ENCODE measurements at regions not wholly inside any gene's neighbourhood (a gene's known extent, or its start where the extent isn't known, plus 50 kb on each side); places are given as distances from the start of the nearest gene placed in this dataset.

DNA sequence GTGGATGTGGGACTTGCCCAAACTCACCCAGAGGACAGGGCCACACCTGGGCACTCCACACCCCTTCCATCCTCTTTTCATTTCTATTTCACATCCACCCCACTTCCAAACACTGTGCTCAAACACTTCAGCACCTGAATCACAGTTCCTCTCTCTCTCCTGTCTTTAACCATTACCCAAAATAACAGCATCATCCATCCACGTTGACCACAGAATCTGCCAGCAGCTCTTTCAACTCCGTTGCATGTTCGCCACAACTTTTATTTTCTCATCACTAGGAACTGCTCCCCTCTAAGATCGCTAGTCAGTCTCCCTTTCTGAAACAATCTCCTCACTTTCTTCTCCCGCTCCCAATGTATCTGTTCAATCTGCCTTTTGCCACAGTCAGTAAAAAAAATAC lies 121.6 kb upstream of the HNRNPA3 start:
- no peak for DNase-seq (ENCODE audit: low read depth in 4 of 6, low spot score in 6 of 6)
- no peaks in the 10 kb centered on the region for H3K9me3 ChIP-seq (ENCODE audit: control insufficient read depth, insufficient read depth, low read length)
- H3K4me3 ChIP-seq (ENCODE audit: low read depth, low read length), result no peak overlapping the region
- no peaks in the 10 kb centered on the region for H3K4me1 ChIP-seq (ENCODE audit: control insufficient read depth, insufficient read depth, low read length)
- H3K27me3 ChIP-seq (ENCODE audit: control insufficient read depth, insufficient read depth, low read length), result no peaks in the 10 kb centered on the region
- H3K36me3 ChIP-seq (ENCODE audit: control insufficient read depth, insufficient read depth, low read length), result no peaks in the 10 kb centered on the region
- 92% methylated on average over 5 of the region's 5 CpGs for WGBS (ENCODE audit: insufficient coverage)
- H3K27ac ChIP-seq (ENCODE audit: low read depth, low read length), result no peak overlapping the region

DNA sequence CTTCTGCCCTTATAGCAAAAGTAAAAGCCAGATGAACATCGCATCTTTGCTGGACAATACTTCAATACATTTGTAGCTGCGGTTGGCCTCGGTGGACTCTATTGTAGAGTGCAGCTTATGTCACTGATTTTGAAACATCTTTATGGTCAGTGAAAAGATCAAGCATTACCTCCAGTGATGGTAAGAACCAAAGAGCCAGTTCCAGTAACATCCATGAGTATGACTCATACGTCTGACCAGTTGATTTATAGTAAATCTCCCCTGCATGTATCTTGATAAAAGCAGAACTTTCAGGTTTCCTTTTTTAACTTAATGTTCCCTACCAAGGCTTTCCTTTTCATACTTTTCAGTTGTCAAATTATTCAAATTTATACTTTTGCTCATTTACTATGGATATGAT lies 119.2 kb upstream of the HNRNPA3 start:
- DNase-seq (ENCODE audit: low read depth in 4 of 6, low spot score in 6 of 6), result no peak
- WGBS (ENCODE audit: insufficient coverage), result 94% methylated on average over 3 of the region's 4 CpGs
- Histone ChIP-seq H3K27me3 (ENCODE audit: control insufficient read depth, insufficient read depth, low read length) (no peaks in the 10 kb centered on the region), H3K9me3 (ENCODE audit: control insufficient read depth, insufficient read depth, low read length) (no peaks in the 10 kb centered on the region), H3K27ac (ENCODE audit: low read depth, low read length) (no peak overlapping the region), H3K36me3 (ENCODE audit: control insufficient read depth, insufficient read depth, low read length) (no peaks in the 10 kb centered on the region), H3K4me1 (ENCODE audit: control insufficient read depth, insufficient read depth, low read length) (no peaks in the 10 kb centered on the region), H3K4me3 (ENCODE audit: low read depth, low read length) (no peak overlapping the region)

DNA sequence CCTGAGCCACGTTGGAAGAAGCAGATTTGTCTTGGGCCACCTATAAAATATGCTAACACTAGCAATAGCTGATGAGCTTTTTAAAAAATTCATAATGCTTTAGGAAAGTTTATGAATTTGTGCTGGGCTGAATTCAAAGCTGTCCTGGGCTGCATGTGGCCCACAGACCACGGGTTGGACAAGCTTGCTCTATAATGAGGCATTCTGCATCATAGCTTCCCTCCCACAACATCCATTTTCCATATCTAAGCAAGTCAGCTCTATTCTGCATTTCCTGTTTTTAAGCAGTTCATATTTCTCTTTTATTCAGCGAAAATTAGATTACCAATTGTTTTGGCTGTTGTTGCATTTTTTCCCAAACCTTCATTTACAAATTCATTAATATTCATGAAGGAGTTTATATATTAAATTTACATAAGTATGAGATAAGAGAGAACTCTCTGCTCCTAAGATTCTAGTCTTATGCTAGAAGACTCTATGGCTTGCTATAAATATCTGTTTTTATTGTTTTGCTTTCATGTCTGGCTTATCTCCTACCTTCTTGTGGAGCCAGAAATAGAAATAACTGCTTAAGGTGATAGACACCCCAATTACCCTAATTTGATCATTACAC lies 114.5 kb upstream of the HNRNPA3 start:
- H3K27me3 ChIP-seq (ENCODE audit: control insufficient read depth, insufficient read depth, low read length), result no peaks in the 10 kb centered on the region
- no peak overlapping the region for H3K4me3 ChIP-seq (ENCODE audit: low read depth, low read length)
- peak in 1 of 6 donors; percentile 18 for DNase-seq (ENCODE audit: low read depth in 4 of 6, low spot score in 6 of 6)
- no peak overlapping the region for H3K27ac ChIP-seq (ENCODE audit: low read depth, low read length)
- WGBS (ENCODE audit: insufficient coverage), result 100% methylated on average over 1 of the region's 3 CpGs
- H3K9me3 ChIP-seq (ENCODE audit: control insufficient read depth, insufficient read depth, low read length), result peaks cover 3% of the 10 kb centered on the region
- no peaks in the 10 kb centered on the region for H3K36me3 ChIP-seq (ENCODE audit: control insufficient read depth, insufficient read depth, low read length)
- H3K4me1 ChIP-seq (ENCODE audit: control insufficient read depth, insufficient read depth, low read length), result no peaks in the 10 kb centered on the region

DNA sequence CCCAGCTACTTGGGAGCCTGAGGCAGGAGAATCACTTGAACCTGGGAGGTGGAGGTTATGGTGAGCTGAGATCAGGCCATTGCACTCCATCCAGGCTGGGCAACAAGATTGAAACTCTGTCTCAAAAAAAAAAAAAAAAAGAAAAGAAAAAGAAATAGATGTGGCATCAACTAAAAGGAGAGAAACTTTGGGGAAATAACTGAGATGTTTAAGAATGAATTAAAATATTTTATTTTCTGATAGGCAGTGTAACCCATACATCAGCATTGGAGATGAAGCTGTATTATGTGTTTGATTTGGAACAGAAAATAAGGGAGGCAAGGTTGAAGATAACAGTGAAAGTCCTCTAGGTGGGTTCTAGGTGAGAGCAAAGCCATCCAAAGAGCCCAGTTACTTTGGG lies 110.7 kb upstream of the HNRNPA3 start:
- no peaks in the 10 kb centered on the region for H3K4me1 ChIP-seq (ENCODE audit: control insufficient read depth, insufficient read depth, low read length)
- DNase-seq (ENCODE audit: low read depth in 4 of 6, low spot score in 6 of 6), result no peak
- H3K27me3 ChIP-seq (ENCODE audit: control insufficient read depth, insufficient read depth, low read length), result no peaks in the 10 kb centered on the region
- peaks cover 3% of the 10 kb centered on the region for H3K9me3 ChIP-seq (ENCODE audit: control insufficient read depth, insufficient read depth, low read length)
- no peak overlapping the region for H3K4me3 ChIP-seq (ENCODE audit: low read depth, low read length)
- H3K36me3 ChIP-seq (ENCODE audit: control insufficient read depth, insufficient read depth, low read length), result no peaks in the 10 kb centered on the region
- no peak overlapping the region for H3K27ac ChIP-seq (ENCODE audit: low read depth, low read length)

DNA sequence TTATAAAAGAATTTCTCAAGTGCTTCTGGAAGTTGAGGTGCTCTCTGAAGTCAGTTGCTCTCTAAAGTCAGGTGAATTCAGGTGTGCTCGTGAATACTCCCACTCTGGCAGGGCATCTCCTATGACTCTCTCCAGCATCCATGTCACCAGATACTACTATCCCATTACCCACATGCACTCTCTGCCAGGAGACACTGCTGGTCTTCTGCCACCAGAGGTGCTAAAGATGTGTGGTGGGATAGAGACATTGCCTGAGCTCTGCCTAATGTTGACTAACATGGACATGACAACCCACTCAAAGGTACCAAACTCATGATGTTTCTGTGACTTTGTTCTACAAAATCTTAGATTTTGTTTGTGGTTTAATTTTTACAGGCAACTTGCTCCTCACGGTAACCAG lies 106.4 kb upstream of the HNRNPA3 start:
- no peaks in the 10 kb centered on the region for H3K27me3 ChIP-seq (ENCODE audit: control insufficient read depth, insufficient read depth, low read length)
- no peak overlapping the region for H3K27ac ChIP-seq (ENCODE audit: low read depth, low read length)
- no peak for DNase-seq (ENCODE audit: low read depth in 4 of 6, low spot score in 6 of 6)
- H3K9me3 ChIP-seq (ENCODE audit: control insufficient read depth, insufficient read depth, low read length), result peaks cover 3% of the 10 kb centered on the region
- no CpG with 5 or more reads among the region's 2 CpGs for WGBS (ENCODE audit: insufficient coverage)
- H3K36me3 ChIP-seq (ENCODE audit: control insufficient read depth, insufficient read depth, low read length), result no peaks in the 10 kb centered on the region
- no peak overlapping the region for H3K4me3 ChIP-seq (ENCODE audit: low read depth, low read length)
- no peaks in the 10 kb centered on the region for H3K4me1 ChIP-seq (ENCODE audit: control insufficient read depth, insufficient read depth, low read length)

DNA sequence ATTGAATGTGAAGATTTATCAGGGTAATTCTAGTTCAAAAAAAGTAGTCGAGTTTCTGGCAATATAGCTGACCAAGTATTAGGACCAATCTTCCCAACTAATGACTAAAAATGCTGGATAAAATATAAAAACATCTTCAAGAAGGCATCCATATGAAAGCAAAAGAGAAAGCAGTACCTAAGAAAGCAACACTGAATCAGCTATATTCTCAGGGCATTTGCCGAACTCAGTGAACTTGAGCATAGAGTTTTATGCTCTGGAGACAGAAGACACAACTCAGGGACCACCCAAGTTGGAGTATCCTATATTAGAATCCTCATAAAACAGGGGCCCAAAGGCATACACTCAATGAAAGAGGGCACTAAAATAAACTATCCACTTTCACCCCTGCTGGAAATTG lies 103.7 kb upstream of the HNRNPA3 start:
- H3K36me3 ChIP-seq (ENCODE audit: control insufficient read depth, insufficient read depth, low read length), result no peaks in the 10 kb centered on the region
- no CpG with 5 or more reads among the region's 2 CpGs for WGBS (ENCODE audit: insufficient coverage)
- no peak overlapping the region for H3K27ac ChIP-seq (ENCODE audit: low read depth, low read length)
- H3K4me3 ChIP-seq (ENCODE audit: low read depth, low read length), result no peak overlapping the region
- H3K27me3 ChIP-seq (ENCODE audit: control insufficient read depth, insufficient read depth, low read length), result no peaks in the 10 kb centered on the region
- no peaks in the 10 kb centered on the region for H3K9me3 ChIP-seq (ENCODE audit: control insufficient read depth, insufficient read depth, low read length)
- no peak for DNase-seq (ENCODE audit: low read depth in 4 of 6, low spot score in 6 of 6)
- no peaks in the 10 kb centered on the region for H3K4me1 ChIP-seq (ENCODE audit: control insufficient read depth, insufficient read depth, low read length)

DNA sequence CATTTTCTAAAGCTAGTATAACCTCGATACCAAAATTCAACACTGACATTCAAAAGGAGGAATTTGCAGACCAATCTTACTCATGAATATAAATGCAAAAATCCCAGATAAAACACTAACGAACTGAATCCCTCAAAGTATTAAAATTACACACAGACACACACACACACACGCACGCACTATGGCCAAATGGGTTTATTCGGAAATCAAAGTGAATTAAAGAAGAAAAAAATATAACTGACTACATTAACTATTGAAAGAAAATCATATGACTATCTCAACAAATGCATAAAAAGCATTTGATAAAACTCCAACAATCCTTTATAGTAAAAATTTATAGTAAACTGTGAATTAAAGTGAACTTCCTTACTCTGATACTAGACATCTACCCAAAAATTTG lies 97.9 kb upstream of the HNRNPA3 start:
- H3K27me3 ChIP-seq (ENCODE audit: control insufficient read depth, insufficient read depth, low read length), result no peaks in the 10 kb centered on the region
- no CpG with 5 or more reads among the region's 5 CpGs for WGBS (ENCODE audit: insufficient coverage)

DNA sequence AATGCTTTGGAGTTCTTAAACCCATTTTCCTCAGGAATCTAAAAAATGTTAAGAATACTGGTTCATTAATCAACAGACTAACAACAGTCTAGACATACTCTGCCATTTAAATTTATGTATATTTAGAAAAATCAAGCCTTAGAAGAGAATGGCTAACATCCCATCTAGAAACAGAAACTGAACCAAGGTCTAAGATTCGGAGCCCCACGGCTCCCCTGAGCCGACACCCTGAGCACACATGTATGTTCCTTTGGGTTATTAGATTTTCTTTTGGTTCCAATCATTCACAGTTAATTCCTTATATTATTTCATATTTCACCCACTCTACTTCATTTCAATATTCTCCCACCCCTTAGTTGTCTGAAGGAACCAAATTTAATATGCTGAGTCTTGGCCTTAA lies 94.8 kb upstream of the HNRNPA3 start:
- Histone ChIP-seq H3K27ac (ENCODE audit: low read depth, low read length) (no peak overlapping the region), H3K4me1 (ENCODE audit: control insufficient read depth, insufficient read depth, low read length) (no peaks in the 10 kb centered on the region), H3K9me3 (ENCODE audit: control insufficient read depth, insufficient read depth, low read length) (no peaks in the 10 kb centered on the region), H3K36me3 (ENCODE audit: control insufficient read depth, insufficient read depth, low read length) (no peaks in the 10 kb centered on the region), H3K4me3 (ENCODE audit: low read depth, low read length) (no peak overlapping the region), H3K27me3 (ENCODE audit: control insufficient read depth, insufficient read depth, low read length) (no peaks in the 10 kb centered on the region)
- no peak for DNase-seq (ENCODE audit: low read depth in 4 of 6, low spot score in 6 of 6)
- WGBS (ENCODE audit: insufficient coverage), result no CpG with 5 or more reads among the region's 3 CpGs

More for the DNA sequence above, 97.9 kb upstream of the HNRNPA3 start:
- H3K27ac ChIP-seq (ENCODE audit: low read depth, low read length), result no peak overlapping the region
- H3K36me3 ChIP-seq (ENCODE audit: control insufficient read depth, insufficient read depth, low read length), result no peaks in the 10 kb centered on the region
- DNase-seq (ENCODE audit: low read depth in 4 of 6, low spot score in 6 of 6), result no peak
- H3K9me3 ChIP-seq (ENCODE audit: control insufficient read depth, insufficient read depth, low read length), result no peaks in the 10 kb centered on the region
- H3K4me1 ChIP-seq (ENCODE audit: control insufficient read depth, insufficient read depth, low read length), result no peaks in the 10 kb centered on the region
- no peak overlapping the region for H3K4me3 ChIP-seq (ENCODE audit: low read depth, low read length)

DNA sequence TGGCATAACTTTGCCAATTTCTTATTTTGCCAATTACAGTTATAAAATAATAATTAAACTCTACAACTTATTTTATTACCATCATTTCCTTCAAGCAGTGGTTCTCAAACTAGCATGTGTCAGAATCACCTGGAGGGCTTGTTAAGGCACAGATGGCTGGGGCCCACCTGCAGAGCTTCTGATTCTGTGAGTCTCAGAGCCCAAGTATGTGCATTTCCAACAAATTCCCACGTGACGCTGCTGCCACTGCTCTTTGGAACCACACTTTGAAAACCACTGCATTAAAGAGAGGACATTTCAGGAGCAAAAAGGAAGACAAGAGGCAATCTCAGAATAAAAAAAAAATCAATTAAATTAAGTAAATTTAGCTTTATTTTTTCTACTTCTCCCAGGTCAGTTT lies 94.0 kb upstream of the HNRNPA3 start:
- WGBS (ENCODE audit: insufficient coverage), result 57% methylated on average over 2 of the region's 2 CpGs
- Histone ChIP-seq H3K4me3 (ENCODE audit: low read depth, low read length) (no peak overlapping the region), H3K27ac (ENCODE audit: low read depth, low read length) (no peak overlapping the region), H3K4me1 (ENCODE audit: control insufficient read depth, insufficient read depth, low read length) (no peaks in the 10 kb centered on the region), H3K27me3 (ENCODE audit: control insufficient read depth, insufficient read depth, low read length) (no peaks in the 10 kb centered on the region), H3K9me3 (ENCODE audit: control insufficient read depth, insufficient read depth, low read length) (no peaks in the 10 kb centered on the region), H3K36me3 (ENCODE audit: control insufficient read depth, insufficient read depth, low read length) (no peaks in the 10 kb centered on the region)
- DNase-seq (ENCODE audit: low read depth in 4 of 6, low spot score in 6 of 6), result peak in 1 of 6 donors; percentile 39

DNA sequence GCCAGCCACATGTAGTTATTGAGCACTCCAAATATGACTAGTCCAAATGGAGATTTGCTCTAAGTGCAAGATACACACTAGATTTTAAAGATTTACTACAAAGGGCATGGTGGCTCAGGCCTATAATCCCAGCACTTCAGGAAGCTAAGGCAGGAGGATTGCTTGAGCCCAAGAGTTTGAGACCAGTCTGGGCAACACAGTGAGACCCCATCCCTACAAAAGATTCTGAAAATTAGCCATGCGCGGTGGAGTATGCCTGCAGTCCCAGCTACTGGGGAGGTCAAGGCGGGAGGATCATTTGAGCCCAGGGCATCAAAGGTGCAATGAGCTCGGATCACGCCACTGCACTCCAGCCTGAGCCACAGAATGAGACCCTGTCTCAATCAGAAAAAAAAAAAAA lies 93.5 kb upstream of the HNRNPA3 start:
- Histone ChIP-seq H3K27ac (ENCODE audit: low read depth, low read length) (no peak overlapping the region), H3K27me3 (ENCODE audit: control insufficient read depth, insufficient read depth, low read length) (no peaks in the 10 kb centered on the region), H3K4me1 (ENCODE audit: control insufficient read depth, insufficient read depth, low read length) (no peaks in the 10 kb centered on the region), H3K36me3 (ENCODE audit: control insufficient read depth, insufficient read depth, low read length) (no peaks in the 10 kb centered on the region), H3K9me3 (ENCODE audit: control insufficient read depth, insufficient read depth, low read length) (no peaks in the 10 kb centered on the region), H3K4me3 (ENCODE audit: low read depth, low read length) (no peak overlapping the region)
- DNase-seq (ENCODE audit: low read depth in 4 of 6, low spot score in 6 of 6), result no peak
- WGBS (ENCODE audit: insufficient coverage), result 100% methylated on average over 3 of the region's 5 CpGs
